SHP77 treated with DMSO at 0.1 percent for 48 hours (cell line): ENCODE measurements at regions not wholly inside any gene's neighbourhood (a gene's known extent, or its start where the extent isn't known, plus 50 kb on each side); places are given as distances from the start of the nearest gene placed in this dataset.

Experiments
- DNase-seq: peaks from one replicate; lab custom pipeline; 2025; lab: John Stamatoyannopoulos, UW

DNA sequence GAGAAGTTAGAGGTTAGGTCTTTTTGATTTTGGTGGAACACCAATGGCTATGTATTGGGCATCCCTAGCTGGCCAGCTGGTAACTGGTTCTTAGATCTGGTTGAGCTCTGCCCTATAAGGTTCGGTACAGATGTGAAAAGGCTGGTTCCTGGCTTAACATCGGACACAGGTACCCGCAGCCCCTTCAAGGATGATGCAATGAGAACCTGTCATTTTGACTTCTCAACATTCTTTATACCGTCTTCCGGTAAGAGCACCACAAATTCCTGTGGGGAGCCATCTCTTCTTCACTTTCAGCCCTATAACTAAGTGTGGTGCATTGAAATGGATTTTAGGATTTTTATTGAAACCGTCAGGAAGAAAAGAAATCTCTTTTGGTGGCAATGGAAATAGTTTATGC, 222.8 kb downstream of the ADAMTS9 start:
- no peak for DNase-seq

DNA sequence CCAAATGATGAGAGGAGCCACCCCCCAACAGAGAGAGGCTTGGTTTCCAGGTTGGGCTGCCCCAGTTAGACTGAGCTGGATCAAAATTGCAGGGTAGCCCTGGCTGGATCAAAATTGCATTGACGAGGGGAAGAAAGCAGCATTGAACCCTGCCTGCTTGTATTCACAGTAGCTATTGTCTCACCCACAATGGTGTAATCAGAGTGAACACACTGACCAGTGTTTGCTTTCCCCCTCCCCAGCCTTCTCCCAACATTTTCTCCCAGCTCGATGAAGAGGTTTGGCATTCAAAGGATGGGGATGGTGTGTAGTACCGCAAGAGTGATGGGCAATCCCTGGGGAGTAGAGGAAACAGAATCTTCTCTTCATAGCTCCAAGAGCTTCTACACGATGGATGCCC, 223.8 kb downstream of the ADAMTS9 start:
- no peak for DNase-seq

DNA sequence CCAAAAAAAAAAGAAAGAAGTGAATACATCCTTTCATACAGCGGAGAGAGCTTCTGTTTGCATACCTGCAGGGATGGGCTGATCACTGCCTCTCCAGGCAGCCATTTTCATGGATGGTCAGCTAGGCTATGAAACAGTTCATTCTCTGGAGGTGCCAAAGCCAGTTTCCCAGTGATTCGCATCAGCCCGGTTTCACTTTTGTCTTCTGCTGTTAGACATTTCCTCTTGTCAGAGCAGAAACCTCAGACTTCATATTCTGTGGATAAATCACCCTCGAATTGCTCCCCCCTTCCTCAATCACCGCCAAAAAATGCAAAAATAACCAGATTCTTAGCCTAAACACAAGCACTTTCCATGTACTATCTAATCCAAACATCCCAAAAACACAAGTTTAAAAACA, 225.6 kb downstream of the ADAMTS9 start:
- DNase-seq = no peak

DNA sequence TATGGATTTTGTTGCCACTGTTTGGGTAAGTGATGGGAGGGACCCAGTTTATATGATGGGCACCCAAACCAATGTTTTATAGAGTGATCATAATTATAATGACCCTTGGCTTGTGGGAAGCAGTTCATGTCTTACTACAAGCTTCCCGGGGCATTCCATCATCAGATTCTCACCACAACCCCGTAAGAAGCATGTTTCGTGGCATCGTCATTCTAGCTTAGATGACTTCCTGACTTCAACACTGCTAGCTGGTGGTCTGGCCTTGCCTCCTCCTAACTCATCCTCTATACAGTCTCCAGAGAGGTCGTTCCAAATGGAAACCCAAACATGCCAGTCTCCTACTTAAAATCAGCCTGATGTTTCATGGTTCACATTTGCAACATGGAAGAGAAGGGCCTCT, 226.9 kb downstream of the ADAMTS9 start:
- no peak for DNase-seq

DNA sequence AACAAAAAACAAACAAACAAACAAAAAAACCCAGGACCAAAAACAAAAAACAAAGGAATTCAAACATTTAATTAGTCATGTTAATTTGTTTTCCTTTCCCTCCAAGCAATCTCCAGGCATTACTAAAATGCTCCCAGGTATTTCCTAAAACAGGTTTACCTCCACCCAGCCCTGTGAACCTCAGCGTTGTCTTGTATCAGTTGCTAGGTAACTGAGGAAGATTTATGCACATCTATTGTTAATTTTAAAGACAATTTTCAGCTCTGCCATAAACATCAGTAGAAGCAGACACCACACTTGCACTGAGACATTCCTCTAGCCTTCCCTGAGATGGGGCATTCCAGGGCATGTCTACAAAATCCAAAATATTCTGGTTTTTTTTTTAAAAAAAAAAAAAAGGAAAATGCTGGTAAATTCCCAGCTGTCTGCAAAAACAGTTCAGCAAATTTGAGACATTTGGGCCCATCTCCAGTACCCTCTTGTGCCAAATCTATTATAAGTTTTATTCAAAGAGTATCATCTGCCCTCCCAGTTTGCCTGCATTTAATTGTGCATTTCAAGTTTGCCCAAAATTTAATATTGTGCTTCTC, 227.6 kb downstream of the ADAMTS9 start:
- no peak for DNase-seq

DNA sequence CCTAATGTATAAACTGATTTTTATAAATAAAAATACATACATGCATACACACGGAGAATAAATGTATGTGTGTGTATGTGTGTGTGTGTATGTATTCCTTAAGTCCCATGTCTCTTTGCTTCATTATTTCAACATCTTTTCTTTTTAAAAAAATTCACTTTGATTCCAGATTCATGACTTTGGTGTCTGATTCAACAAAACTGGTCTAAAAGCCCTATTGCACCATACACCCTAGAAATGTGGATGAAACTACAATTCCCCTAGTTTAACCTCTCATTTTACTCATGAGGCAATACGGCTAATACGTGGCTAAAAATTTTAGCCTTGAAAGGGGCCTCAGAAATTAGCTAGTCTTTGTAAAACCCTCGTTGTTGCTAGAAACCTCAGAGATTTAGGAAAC, 228.1 kb downstream of the ADAMTS9 start:
- DNase-seq = no peak

DNA sequence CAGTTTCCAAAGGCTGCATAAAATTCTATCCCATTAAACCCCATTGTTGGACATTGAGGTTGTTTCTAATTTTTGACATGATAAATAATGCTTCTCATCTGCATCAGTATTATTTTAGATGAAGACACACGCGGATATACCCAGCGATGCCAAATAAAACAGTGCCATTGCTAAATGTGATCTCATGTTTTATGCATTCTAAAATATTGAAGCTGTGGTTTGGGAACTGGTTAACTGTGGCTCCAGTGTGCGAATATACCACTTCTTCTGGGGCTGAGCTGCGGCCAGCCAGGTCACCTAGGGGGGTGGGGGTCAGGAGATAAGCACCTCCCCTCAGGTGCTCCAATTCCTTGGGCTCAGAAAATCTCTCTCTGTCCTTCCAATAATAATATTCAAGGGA, 230.0 kb downstream of the ADAMTS9 start:
- DNase-seq = no peak

DNA sequence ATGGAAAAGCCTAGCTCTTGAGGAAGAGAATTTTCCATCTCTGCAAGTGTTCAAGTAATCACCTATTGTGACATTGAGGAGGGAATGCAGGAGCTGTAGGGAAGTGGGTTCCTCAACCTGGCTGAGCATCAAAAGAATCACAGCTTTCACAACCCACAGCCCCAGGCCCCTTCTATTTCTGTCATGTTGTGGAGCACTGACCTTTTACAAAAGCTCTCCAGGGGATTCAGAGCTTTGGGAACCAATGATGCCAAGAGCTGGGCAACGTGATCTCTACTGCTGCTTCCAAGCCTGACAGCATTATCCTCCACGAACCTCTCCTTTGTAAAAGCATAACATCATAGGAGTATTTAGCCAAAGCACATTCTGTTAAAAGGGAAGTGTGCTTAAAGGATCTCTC, 231.1 kb downstream of the ADAMTS9 start:
- DNase-seq = no peak

DNA sequence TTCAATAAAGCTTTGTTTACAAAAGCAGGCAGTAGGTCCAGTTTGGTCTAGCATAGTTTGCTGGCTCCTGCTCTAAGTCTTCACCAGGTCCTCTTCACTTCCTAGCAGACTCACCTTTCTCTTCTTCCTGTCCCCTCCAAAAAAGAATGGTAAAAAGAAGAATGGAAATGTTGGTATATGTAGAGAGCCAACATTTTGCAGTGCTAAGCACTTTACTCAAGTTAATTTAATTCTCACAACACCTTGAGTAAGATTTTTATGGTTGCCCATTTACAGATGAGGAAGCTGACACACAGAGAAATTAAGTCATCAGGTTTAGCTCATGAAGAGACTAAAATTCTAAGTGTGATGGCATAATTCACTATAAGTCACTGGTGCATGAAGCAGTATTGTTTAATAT, 230.1 kb upstream of the PRICKLE2 start:
- no peak for DNase-seq

DNA sequence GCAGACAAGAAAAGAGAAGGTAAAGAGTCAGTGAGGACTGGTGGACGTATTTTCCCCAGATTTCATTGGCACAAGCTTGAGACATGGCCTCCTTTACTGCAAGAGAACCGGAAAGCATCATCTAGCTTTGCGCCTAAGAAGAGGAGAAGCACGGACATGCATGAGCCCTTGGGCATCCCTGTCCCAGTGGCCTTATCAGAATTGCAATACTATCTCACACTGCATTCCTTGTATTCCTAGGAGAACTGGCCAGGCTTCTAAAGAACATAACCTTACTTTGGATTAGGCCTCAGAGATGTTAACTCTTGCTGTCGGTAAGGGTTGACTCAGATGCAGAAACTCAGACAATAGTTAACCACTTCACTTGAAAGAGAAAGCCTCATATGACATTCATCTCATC, 229.5 kb upstream of the PRICKLE2 start:
- no peak for DNase-seq

DNA sequence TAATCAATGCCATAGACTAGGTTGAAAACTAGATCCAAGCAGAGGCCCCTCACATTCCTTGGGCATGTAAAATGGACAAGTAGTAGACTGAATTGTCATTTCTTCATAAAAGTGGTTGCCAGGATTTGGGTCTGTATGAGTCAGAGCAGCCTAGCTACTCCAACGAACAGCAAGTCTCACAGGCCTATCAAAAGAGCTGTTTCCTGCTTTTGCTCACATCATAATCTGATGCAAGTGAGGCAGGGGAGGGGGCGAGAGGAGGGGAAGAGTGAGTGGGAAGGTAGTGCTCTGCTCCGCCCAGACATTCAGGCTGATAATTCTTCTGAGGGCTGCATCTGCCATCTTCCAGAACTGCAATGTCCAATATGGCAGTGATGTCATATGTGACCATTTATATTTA, 228.9 kb upstream of the PRICKLE2 start:
- DNase-seq = no peak

DNA sequence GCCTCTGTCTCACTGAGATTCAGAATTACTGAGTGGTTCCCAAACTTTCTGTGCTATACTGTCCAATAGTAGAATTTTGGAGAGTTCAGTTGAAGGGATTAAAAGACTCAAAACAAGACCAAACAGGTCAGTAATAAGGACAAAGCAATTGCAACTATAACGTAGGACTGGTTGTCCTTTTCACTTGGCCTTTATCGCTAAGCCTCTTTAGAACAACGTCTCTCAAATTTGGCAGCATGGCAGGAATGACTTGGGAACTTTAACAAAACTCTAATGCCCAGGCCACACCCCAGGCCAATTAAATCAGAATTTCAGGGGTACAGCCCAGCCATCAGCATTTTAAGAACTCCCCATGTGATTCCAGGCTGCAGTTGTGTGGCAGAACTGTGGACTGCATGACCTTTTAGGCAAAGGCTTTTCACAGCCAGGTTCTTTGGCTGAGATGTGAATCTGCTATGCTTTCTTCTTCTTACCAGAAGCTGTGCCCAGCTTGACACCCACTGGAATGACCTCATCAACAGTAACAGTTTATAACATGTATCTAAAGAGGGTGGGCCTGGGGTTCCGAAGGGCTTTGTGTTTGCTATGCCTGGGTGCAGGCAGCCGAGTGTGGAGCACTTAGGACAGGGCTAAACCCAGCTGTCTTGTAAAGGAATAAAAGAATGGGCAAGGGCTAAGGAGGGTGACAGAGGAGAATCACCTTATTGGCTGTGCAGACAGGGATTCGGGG, 226.2 kb upstream of the PRICKLE2 start:
- DNase-seq = no peak

DNA sequence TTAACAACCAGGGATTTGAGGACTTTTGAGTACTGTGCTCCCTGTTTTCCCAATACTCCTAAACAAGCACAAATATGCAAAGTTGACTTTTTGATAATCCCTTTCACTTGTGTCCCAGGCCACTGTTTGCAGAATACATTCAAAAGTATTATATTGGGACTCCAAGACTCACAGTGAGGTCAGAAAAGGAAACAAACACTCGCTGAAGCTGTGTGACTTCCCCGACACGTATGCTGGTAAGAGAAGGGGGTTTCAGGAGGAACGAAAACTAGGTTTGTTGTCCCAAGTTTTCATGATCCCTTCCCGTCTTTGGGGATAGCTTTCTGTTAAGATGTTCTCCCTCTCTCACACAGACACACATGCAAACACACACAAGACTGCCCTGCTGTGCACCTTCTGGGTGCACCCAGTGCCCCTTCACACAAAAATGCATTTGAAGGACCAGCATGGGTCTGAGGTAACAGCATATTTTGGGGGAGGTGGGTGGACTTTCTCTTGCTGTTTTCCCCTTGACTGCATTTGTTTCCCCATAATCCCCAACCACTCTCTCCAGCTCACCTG, 225.2 kb upstream of the PRICKLE2 start:
- no peak for DNase-seq

DNA sequence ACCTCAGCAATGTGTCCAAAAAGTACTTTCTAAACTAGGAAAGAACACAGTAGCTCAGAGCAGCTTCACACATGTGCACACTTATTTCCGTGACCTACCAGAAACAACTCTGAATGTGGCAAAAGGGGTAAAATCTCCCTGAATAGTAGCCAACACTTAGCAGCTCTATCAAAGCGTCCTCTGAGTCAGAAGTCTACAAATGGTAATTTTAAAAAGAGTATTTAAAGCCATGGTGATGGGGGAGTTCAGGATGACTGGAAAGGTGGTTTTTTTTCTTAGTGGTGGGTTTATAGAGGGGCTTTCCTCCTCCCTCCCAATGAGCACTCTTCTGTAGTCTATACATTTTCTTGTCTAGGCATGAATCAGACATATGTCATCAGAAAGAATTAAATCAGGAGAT, 223.8 kb upstream of the PRICKLE2 start:
- DNase-seq = no peak

DNA sequence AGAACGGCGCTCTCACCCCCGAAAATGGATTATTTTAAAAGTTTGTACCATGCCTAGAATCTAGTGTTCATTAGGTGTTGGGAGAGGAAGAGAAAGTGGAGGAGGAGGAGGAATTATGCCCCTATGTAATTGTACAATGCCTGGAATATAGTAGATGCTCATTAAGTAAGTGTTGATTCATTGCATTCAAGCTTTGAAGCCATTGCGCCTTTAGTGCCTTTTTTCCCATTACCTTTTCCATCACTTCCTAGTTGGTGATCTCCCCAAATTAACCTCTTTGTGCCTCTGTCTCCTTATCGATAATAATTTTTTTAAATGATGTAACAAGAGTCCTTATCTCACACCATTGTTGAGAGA, 220.7 kb upstream of the PRICKLE2 start:
- DNase-seq = no peak

DNA sequence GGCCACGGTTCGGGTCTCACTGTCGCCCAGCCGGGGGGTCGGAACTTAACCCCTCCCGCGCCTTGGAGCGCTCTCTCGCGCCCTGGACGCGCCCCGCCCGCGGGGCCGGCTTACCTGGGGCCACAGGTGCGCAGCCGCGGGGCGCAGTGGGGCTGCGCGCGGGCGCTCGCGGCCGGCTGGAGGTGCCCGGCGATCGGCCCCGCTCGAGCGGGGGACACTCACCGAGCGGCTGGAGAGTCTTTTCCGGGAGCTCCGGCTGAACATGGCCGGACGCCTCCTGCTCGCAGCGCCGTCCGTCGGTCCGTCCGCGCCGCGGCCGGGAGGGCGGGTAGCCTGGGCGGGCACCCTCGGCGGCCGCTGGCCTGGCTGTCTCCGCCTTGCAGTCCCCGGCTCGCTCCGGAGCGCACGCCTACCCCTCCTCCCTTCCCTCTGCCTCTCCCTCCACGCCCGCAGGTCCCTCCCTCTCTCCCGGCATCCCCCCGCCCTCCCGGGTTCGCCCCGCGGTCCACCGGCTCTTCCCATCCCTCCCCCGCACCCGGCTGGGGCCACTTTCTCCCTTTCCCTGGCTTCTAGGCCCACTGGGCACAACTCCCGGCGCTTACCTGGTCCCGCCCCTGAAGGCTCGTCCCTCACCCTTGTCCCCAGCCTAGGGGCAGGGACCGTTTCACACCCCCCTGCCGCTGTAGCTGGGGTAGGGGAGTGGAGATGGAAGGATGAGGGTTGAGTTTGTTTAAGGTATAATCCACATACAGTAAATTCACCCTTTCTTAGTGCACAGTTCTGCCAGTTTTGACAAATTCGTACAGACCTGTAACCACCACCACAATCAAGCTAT, 220.1 kb upstream of the PRICKLE2 start:
- DNase-seq = peak; percentile 4

DNA sequence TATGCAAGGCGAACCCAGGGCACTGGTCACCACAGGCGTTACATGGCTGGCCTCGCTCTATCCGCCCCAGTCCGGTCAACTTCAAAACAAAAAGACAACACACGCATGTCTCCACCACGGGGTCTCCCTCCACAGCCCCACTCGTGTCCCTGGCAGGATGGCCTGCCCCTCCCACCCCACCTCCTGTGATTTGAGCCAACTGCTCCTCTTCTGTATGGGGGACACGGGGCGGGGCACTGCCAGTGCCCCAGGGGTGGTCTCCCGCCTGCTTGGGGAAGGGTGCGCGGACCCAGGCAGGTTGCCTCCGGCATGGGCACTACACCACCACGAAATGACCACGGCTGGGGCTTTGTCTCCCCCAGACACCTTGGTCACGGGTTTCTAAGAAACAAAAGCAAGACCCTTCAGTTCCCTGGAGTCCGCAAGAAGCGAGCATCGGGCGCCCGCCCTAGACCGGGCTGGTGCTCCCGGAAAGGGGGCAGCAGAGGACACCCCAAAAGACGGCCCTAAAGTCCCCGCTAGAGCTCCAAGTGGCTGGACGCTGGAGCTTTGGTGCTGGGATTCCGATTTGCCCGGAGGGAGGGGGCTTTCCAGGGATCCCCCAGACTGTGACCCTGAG, 219.3 kb upstream of the PRICKLE2 start:
- no peak for DNase-seq

DNA sequence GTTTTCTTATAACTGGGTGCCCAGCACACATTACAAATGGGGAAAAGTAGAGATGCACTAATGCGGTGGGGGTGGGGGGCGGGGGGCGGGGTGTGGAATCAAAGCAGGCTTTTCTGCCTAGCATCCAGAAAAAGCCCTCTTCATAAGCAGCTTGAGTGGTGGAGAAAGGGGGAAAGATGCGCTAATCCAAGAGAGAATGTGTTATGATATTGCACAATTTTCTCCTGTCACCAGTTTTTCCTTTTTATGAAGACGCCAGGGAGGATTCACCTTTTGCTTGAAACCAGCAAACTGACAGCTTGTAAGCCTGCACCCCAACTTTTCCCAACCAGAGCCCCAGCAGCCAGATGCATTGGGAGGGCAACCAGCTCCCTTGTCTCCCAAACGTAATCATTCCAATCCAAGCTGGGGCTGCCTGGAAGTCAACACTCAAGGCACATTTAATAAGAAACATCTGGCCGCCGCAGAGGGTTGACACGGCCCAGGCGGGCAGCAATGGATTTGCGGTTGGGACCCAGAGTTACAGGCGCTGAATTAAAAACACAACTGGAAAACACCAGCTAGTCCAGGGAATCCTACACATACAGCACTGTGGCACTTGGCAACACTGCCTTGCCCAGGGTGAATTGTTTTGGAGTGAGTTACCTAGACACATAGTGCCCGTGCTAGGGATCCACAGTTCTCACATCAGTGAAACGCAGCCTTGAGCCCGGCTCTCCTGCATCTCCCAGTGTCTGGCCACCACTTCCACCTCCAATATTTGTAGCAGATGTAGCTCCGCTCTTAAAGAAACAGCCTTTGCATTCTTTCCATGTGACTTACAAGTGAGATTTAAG, 218.5 kb upstream of the PRICKLE2 start:
- DNase-seq = no peak

DNA sequence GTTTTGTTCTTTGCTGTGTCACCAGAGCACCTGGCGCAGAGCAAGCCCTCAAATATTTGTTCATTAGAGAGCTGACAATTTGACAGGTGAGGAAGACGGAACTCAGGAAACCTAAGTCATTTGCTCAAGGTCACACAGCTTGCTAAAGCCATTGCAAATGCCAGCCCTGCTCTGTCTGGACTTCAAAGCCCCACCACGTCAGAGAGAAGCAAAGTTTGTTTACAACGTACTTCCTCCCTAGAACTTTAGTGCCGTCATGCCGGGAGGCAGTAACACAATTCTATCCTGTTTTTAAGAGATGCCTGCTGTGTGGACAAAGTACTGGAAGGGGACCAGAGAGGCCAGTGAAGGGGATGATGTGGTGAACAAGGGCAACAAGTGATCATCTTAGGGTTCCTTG, 216.6 kb upstream of the PRICKLE2 start:
- DNase-seq = peak; percentile 11

DNA sequence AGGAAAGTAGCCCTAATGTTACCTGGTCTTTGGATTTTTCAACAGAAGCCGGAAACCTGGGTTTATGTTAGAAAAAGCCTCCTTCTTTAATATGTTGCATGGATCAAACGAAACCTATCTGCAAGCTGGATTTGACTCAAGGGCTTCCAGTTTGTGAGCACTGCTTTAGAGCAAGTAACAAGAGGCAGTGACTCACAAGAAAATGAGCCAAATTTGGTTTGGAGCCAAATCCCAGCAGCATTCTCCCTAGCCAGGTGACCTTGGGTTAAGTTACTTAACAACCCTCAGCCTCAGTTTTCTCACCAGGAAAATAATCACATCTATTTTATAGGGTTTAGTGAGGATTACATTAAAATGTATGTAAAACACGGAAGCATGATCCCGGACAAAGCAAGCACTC, 215.2 kb upstream of the PRICKLE2 start:
- no peak for DNase-seq

DNA sequence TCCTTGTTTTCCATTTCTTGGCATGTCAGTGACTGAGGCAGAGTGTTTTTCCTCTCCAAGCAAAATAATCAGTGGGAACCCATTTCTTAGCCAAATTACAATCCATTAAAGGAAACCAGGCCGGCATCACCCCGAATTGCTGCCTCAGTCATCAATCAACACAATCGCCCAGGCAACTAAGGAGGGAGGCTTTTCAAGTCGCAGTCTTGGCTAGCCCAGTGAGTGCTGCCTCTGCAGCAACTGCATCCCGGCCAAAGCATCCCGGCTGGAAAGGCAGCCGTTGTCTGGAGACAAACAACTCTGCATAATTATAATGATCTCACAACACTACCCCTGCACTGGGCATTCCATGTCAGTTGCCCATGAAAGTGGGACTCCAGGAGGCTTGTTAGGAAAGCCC, 213.5 kb upstream of the PRICKLE2 start:
- no peak for DNase-seq

DNA sequence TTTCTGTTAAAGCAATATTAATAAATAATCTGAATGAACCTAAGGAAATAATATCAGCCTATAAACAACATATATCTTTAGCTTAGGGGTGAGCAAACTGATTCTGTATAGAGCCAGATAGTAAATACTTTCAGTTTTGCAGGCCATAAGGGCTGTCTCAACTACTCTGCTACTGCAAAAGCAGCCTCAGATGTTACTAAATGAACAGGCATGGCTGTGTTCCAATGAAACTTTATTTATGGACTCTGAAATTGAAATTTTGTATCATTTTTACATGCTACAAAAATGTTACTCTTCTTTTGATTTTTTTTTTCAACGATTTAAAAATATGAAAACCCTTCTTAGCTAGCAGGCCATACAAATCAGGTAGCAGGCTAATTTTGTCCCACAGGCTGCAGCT, 212.8 kb upstream of the PRICKLE2 start:
- DNase-seq = no peak
